ENCODE measurements at regions not wholly inside any gene's neighbourhood (a gene's known extent, or its start where the extent isn't known, plus 50 kb on each side); places are given as distances from the start of the nearest gene placed in this dataset.

DNA sequence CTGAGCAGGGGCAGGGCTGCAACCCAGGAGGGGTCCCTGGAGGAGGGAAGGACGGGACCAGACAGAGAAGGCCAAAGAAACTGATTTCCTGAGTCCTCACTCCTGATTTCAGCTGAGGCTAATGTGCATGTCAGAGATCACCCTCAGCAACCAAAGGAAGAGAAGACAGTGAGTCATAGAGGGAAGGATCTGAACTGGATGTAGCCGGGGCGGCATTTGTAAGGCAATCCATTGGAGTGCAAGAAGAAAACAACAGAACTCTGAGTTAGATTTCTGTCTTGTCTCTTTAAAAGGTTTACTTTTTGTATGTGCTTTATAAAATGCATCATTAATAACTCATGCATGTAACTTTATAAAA is 105.3 kb upstream of the AGBL1 start:
- Histone ChIP-seq H3K4me2 (ENCODE audit: low read length) (no peak overlapping the region), H3K27ac (ENCODE audit: low read depth, low read length) (no peak overlapping the region)
- TF ChIP-seq, protein P1, sequence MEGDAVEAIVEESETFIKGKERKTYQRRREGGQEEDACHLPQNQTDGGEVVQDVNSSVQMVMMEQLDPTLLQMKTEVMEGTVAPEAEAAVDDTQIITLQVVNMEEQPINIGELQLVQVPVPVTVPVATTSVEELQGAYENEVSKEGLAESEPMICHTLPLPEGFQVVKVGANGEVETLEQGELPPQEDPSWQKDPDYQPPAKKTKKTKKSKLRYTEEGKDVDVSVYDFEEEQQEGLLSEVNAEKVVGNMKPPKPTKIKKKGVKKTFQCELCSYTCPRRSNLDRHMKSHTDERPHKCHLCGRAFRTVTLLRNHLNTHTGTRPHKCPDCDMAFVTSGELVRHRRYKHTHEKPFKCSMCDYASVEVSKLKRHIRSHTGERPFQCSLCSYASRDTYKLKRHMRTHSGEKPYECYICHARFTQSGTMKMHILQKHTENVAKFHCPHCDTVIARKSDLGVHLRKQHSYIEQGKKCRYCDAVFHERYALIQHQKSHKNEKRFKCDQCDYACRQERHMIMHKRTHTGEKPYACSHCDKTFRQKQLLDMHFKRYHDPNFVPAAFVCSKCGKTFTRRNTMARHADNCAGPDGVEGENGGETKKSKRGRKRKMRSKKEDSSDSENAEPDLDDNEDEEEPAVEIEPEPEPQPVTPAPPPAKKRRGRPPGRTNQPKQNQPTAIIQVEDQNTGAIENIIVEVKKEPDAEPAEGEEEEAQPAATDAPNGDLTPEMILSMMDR (IDR thresholded peaks at IDR 0.05; ENCODE audit: low read depth, low read length, poor library complexity, severe bottlenecking): no peak
- no peak for TF ChIP-seq EZH2phosphoT487 (IDR thresholded peaks at IDR 0.05; ENCODE audit: borderline replicate concordance, low read length)

DNA sequence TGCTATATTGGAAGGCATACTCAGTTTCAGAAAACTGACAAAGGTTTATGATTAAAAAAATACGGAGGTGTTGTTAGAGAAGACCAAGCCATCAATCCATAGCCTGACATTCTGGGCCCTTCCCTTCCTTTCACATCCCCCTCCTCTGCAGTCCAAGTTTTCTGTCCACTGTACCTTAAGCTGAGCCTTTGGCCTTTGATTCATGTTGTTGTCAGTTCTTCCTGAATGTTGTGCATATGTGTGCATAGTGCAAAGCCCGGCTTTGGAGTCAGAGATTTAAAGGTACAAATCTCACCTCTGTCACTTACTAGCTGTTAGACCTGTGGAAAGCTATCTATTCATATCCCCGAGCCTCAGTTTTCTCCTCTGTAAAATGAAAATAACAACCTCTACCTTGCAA is 104.9 kb upstream of the AGBL1 start:
- Histone ChIP-seq H4K20me1 (ENCODE audit: control insufficient read depth, insufficient read depth, low read depth, low read length) (no peaks in the 10 kb centered on the region), H3K27me3 (ENCODE audit: control insufficient read depth, low read length) (no peaks in the 10 kb centered on the region), H3F3A (ENCODE audit: control insufficient read depth, insufficient read depth) (no peaks in the 10 kb centered on the region), H3K4me3 (ENCODE audit: low read length) (no peak overlapping the region), H3K9me2 (replicated peaks; ENCODE audit: control insufficient read depth, low read length) (no peaks in the 10 kb centered on the region), H3K4me2 (ENCODE audit: low read length) (no peak overlapping the region), H3K36me3 (ENCODE audit: control insufficient read depth, low read length) (no peaks in the 10 kb centered on the region), H3K9me3 (ENCODE audit: control insufficient read depth, insufficient read depth, low read length) (no peaks in the 10 kb centered on the region), H3K4me1 (ENCODE audit: control insufficient read depth, low read length) (no peaks in the 10 kb centered on the region), H3K79me2 (ENCODE audit: control insufficient read depth, low read length) (no peaks in the 10 kb centered on the region), H3K27ac (ENCODE audit: low read depth, low read length) (no peak overlapping the region)
- no peak for TF ChIP-seq EZH2phosphoT487 (IDR thresholded peaks at IDR 0.05; ENCODE audit: borderline replicate concordance, low read length)
- TF ChIP-seq, protein P1 (IDR thresholded peaks at IDR 0.05; ENCODE audit: low read depth, low read length, poor library complexity, severe bottlenecking): no peak

More for the DNA sequence above, 105.3 kb upstream of the AGBL1 start:
- Histone ChIP-seq H3K9me3 (ENCODE audit: control insufficient read depth, insufficient read depth, low read length) (no peaks in the 10 kb centered on the region), H3K4me3 (ENCODE audit: low read length) (no peak overlapping the region), H3K9me2 (replicated peaks; ENCODE audit: control insufficient read depth, low read length) (no peaks in the 10 kb centered on the region), H3K4me1 (ENCODE audit: control insufficient read depth, low read length) (no peaks in the 10 kb centered on the region), H4K20me1 (ENCODE audit: control insufficient read depth, insufficient read depth, low read depth, low read length) (no peaks in the 10 kb centered on the region), H3K36me3 (ENCODE audit: control insufficient read depth, low read length) (no peaks in the 10 kb centered on the region), H3F3A (ENCODE audit: control insufficient read depth, insufficient read depth) (no peaks in the 10 kb centered on the region), H3K27me3 (ENCODE audit: control insufficient read depth, low read length) (no peaks in the 10 kb centered on the region), H3K79me2 (ENCODE audit: control insufficient read depth, low read length) (no peaks in the 10 kb centered on the region)

DNA sequence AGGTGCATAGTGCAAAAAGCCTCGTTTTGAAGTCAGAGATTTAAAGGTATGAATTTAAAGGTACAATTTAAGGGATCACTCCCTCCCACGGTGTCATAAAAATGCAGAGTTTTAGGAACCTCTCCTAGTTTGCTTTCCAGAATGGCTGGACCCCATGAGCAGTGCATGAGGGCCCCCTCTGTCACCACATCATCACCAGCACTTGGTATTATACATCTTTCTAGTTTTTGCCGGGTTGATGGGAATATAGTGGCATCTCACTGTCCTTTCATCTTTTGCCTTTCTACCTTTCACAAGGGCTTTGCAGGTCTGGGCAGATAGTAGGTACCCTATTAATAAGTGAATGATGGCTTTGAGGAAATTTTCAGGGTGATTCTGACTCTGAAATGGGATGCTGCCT is 103.6 kb upstream of the AGBL1 start:
- Histone ChIP-seq H4K20me1 (ENCODE audit: control insufficient read depth, insufficient read depth, low read depth, low read length) (no peaks in the 10 kb centered on the region), H3K4me1 (ENCODE audit: control insufficient read depth, low read length) (no peaks in the 10 kb centered on the region), H3K9me2 (replicated peaks; ENCODE audit: control insufficient read depth, low read length) (no peaks in the 10 kb centered on the region), H3K27ac (ENCODE audit: low read depth, low read length) (no peak overlapping the region), H3F3A (ENCODE audit: control insufficient read depth, insufficient read depth) (no peaks in the 10 kb centered on the region), H3K9me3 (ENCODE audit: control insufficient read depth, insufficient read depth, low read length) (no peaks in the 10 kb centered on the region), H3K4me2 (ENCODE audit: low read length) (no peak overlapping the region), H3K4me3 (ENCODE audit: low read length) (no peak overlapping the region), H3K79me2 (ENCODE audit: control insufficient read depth, low read length) (no peaks in the 10 kb centered on the region), H3K36me3 (ENCODE audit: control insufficient read depth, low read length) (no peaks in the 10 kb centered on the region), H3K27me3 (ENCODE audit: control insufficient read depth, low read length) (no peaks in the 10 kb centered on the region)
- TF ChIP-seq EZH2phosphoT487 (IDR thresholded peaks at IDR 0.05; ENCODE audit: borderline replicate concordance, low read length): no peak
- TF ChIP-seq, protein P1 (IDR thresholded peaks at IDR 0.05; ENCODE audit: low read depth, low read length, poor library complexity, severe bottlenecking): no peak

DNA sequence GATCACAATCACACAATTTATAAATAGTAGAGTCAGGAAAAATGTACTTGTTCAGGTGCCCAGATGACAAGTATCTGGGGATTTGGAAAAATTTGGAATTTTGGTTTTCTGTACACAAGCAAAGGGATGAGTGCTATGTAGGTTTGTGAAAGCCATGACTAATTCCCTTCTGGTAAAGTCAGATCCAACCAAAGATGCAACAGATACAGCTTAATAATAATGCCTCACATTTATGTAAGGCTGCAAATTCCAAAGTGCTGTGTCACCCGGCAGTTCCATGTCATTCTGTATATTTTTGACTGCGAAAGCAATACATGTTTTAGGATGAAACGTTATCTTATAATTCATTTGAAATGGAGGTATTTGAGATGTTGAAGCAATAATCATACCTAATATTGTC is 102.7 kb upstream of the AGBL1 start:
- H4K20me1 ChIP-seq (ENCODE audit: control insufficient read depth, insufficient read depth, low read depth, low read length): no peaks in the 10 kb centered on the region
- H3K9me3 ChIP-seq (ENCODE audit: control insufficient read depth, insufficient read depth, low read length): no peaks in the 10 kb centered on the region
- H3K4me1 ChIP-seq (ENCODE audit: control insufficient read depth, low read length): no peaks in the 10 kb centered on the region
- H3K79me2 ChIP-seq (ENCODE audit: control insufficient read depth, low read length): no peaks in the 10 kb centered on the region
- no peaks in the 10 kb centered on the region for H3K36me3 ChIP-seq (ENCODE audit: control insufficient read depth, low read length)
- no peak overlapping the region for H3K4me2 ChIP-seq (ENCODE audit: low read length)
- TF ChIP-seq, protein P1 (IDR thresholded peaks at IDR 0.05; ENCODE audit: low read depth, low read length, poor library complexity, severe bottlenecking): no peak
- no peak for TF ChIP-seq EZH2phosphoT487 (IDR thresholded peaks at IDR 0.05; ENCODE audit: borderline replicate concordance, low read length)
- no peak overlapping the region for H3K4me3 ChIP-seq (ENCODE audit: low read length)
- H3K9me2 ChIP-seq (replicated peaks; ENCODE audit: control insufficient read depth, low read length): no peaks in the 10 kb centered on the region
- H3F3A ChIP-seq (ENCODE audit: control insufficient read depth, insufficient read depth): no peaks in the 10 kb centered on the region
- no peaks in the 10 kb centered on the region for H3K27me3 ChIP-seq (ENCODE audit: control insufficient read depth, low read length)
- H3K27ac ChIP-seq (ENCODE audit: low read depth, low read length): no peak overlapping the region
